GM19395 (cell line): ENCODE measurements at regions not wholly inside any gene's neighbourhood (a gene's known extent, or its start where the extent isn't known, plus 50 kb on each side); places are given as distances from the start of the nearest gene placed in this dataset.
A peak's percentile ranks its signal among the peaks of the same experiment; 100 is the strongest.

ENCODE experiments used
- ATAC-seq: cut with Tn5 transposase; IDR thresholded peaks from one replicate; pipeline ENCODE4 v1.9.1; 2021; ENCODE audit warnings: mild to moderate bottlenecking, moderate library complexity; ENCODE audit not compliant: unreplicated experiment

GRCh38 chr4:142960867-142961644 is 115.0 kb upstream of the INPP4B start:
- no peak for ATAC-seq

- peak; percentile 76 for ATAC-seq
These were observed 115.8 kb upstream of the INPP4B start for GRCh38 chr4:142961866-142962265.

- ATAC-seq, result no peak
These were observed 128.2 kb upstream of the INPP4B start for GRCh38 chr4:142974328-142974727.

- no peak for ATAC-seq
These were observed 129.5 kb upstream of the INPP4B start for GRCh38 chr4:142975618-142976017.

- ATAC-seq, result no peak
These were observed 130.4 kb upstream of the INPP4B start for GRCh38 chr4:142976482-142976881.

- ATAC-seq, result no peak
These were observed 131.1 kb upstream of the INPP4B start for GRCh38 chr4:142977182-142977581.

GRCh38 chr4:142983065-142983464 is 137.0 kb upstream of the INPP4B start:
- no peak for ATAC-seq

- no peak for ATAC-seq
These were observed 137.5 kb upstream of the INPP4B start for GRCh38 chr4:142983589-142983988.

- ATAC-seq, result no peak
These were observed 138.9 kb upstream of the INPP4B start for GRCh38 chr4:142984871-142985585.

GRCh38 chr4:143016171-143016570 is 168.5 kb upstream of the USP38 start:
- no peak for ATAC-seq

GRCh38 chr4:143017210-143017609 is 167.5 kb upstream of the USP38 start:
- no peak for ATAC-seq

- ATAC-seq, result no peak
These were observed 165.4 kb upstream of the USP38 start for GRCh38 chr4:143019351-143019750.

GRCh38 chr4:143021384-143021783 is 163.3 kb upstream of the USP38 start:
- peak; percentile 76 for ATAC-seq

- ATAC-seq, result peak; percentile 44
These were observed 161.3 kb upstream of the USP38 start for GRCh38 chr4:143023239-143023918.

GRCh38 chr4:143025081-143025704 is 159.5 kb upstream of the USP38 start:
- ATAC-seq, result peak; percentile 47

GRCh38 chr4:143026459-143027170 is 158.1 kb upstream of the USP38 start:
- no peak for ATAC-seq

GRCh38 chr4:143035661-143036060 is 149.1 kb upstream of the USP38 start:
- ATAC-seq, result no peak

GRCh38 chr4:143036443-143036842 is 148.3 kb upstream of the USP38 start:
- ATAC-seq, result no peak

- ATAC-seq, result no peak
These were observed 138.3 kb upstream of the USP38 start for GRCh38 chr4:143046454-143046853.

- no peak for ATAC-seq
These were observed 137.8 kb upstream of the USP38 start for GRCh38 chr4:143046906-143047305.

GRCh38 chr4:143054971-143055370 is 129.7 kb upstream of the USP38 start:
- no peak for ATAC-seq
